GM21360 (cell line): ENCODE measurements at regions not wholly inside any gene's neighbourhood (a gene's known extent, or its start where the extent isn't known, plus 50 kb on each side); places are given as distances from the start of the nearest gene placed in this dataset.

Experiments used
- ATAC-seq: cut with Tn5 transposase; IDR thresholded peaks from one replicate; pipeline ENCODE4 v1.9.1; 2021; ENCODE audit warnings: mild to moderate bottlenecking, moderate library complexity; ENCODE audit not compliant: unreplicated experiment

- no peak for ATAC-seq
Measured at GRCh38 chr2:107197594-107198294, 311.8 kb upstream of the ST6GAL2 start.

GRCh38 chr2:107202962-107203591 lies 317.1 kb upstream of the ST6GAL2 start:
- ATAC-seq, result no peak

DNA sequence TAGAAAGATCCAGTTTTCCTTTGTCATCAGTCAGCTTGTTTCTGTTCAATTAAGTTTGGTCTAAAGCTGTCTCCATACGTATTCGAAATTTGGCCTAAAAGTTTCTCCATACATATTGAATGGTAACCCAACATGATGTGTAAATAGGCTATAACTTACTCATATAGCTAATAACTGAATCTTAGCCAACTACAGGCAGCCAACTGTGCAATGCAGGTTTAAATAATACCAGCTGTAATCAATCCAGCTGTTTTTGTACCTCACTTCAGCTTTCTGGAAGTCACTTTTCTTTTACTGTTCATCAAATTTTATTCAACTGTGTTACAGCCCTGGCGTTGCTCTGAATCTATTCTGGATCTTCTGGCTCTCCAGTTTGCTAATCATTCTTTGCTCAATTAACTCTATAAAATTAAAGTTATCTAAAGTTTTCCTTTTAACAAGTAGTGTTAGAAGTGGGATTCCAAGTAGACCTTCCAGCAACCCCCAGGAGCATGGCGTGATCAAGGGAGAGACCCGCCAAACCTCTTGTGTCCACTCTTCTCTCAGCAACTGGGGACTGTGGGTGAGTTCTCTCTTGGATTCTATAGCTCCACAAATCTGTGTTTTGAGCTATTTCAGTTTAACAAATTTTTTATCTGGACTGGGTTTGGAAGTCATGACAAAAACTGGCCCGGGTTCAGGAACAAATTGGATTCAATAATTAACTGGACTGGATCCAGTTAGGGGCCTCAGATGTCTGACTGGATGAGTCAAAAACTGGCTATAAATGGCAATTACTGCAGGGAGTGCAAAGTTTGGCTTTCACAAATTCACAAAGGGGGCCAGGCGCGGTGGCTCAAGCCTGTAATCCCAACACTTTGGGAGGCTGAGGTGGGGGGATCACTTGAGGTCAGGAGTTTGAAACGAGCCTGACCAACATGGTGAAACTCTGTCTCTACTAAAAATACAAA lies 329.7 kb upstream of the ST6GAL2 start:
- ATAC-seq, result no peak

DNA sequence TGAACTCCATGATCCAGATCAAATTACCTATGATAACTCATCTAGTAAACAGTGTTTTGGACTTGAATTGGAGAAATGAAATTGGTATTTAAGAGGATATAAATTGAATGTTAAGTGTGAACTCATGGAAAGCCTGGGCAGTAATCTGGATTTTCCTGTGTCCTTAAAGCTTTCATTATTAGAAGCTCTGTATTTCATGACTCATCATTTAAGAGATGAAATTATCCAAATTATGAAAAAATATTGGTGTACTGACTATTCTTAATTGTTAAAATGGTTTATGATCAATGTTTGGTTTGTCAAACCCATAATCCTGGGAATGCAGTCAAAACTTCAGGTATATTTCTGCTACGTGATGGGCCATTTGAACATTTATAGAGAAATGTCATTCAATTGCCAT lies 332.2 kb upstream of the ST6GAL2 start:
- no peak for ATAC-seq

GRCh38 chr2:107222466-107222865 lies 336.5 kb upstream of the ST6GAL2 start:
- no peak for ATAC-seq

DNA sequence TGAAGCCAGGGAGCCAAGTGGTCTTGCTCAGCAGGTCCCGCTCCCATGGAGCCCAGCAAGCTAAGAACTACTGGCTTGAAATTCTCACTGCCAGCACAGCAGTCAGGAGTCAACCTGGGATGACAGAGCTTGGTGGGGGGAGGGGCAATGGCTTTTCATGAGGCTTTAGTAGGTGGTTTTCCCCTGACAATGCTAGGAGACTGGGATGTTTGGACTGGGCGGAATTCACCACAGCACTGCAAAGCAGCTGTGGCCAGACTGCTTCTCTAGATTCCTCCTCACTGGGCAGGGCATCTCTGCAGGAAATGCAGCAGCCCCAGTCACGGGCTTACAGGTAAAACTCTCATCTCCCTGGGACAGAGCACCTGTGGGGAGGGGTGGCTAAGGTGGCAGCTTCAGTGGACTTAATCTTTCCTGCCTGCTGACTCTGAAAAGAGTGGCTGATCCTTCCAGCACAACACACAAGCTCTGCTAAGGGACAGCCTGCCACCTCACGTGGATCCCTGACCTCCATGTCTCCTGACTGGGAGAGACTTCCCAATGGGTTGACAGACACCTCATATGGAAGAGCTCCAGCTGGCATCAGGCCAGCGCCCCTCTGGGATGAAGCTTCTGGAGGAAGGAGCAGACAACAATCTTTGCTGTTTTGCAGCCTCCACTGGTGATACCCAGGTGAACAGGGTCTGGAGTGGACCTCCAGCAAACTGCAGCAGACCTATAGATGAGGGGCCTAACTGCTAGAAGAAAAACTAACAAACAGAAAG lies 349.7 kb upstream of the ST6GAL2 start:
- no peak for ATAC-seq

- ATAC-seq, result no peak
Measured at GRCh38 chr2:107242811-107243210, 356.8 kb upstream of the ST6GAL2 start.

- no peak for ATAC-seq
Measured at GRCh38 chr2:107248932-107249331, 363.0 kb upstream of the ST6GAL2 start.

- no peak for ATAC-seq
Measured at GRCh38 chr2:107255744-107256143, 369.8 kb upstream of the ST6GAL2 start.

DNA sequence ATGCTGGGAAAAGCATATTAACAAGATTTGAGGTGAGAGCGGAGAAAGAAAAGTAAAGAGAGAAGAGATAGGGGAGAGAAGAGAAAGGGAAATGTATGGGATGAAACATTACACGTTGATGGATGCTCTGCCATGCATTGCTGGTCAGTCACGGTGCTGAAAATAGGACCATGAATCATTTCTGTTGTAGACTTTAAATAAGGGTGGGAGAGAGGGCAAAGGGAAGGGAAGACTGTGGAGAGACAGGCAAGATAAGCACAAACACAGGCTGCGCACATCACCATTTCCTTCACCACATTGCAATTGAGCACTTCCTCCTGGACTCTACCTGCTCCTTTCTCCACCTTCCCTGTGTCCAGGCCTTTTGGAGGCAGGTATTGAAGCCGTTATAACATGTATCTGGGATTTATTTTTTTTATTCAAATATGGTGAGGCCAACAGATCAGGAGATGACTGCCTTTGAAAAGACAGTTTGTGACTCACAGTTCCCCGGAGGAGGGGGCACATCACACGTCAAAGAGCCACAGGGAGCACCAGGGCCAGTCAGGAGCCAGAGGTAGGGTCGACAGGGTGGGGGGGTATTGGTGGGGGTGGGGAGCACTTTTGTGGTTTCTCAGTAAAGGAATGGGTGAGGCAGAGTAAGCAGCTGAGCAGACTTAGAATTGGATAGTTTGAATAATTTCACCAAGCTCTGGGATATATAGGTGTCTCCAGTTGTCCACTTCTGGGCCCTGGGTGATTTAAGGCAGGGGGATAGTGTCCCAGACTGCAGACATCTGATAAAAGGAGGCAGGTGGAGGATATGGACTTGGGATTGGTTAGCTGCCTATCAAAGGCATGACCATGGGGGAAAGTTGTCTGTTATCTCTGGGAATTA lies 372.8 kb upstream of the ST6GAL2 start:
- no peak for ATAC-seq

GRCh38 chr2:107259408-107260195 lies 373.6 kb upstream of the ST6GAL2 start:
- ATAC-seq, result no peak

DNA sequence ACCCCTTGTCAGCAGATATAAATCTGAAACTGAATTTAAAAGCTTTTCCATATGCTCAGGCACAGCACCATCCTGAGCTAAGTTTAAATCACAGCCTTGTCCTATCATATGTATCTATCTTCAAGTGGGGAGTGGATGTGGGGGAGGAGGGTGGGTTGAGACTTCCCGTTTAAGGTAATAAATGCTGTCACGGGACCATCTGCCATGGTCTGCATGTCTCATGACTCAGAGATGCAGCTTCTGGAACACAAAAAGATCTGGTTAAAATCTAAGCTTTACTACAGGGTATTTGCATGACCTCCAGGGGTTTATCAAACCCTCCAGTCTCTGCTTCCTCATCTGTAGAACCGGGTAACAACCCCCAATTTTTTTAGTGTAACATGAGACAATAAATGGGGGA lies 377.7 kb upstream of the ST6GAL2 start:
- no peak for ATAC-seq

DNA sequence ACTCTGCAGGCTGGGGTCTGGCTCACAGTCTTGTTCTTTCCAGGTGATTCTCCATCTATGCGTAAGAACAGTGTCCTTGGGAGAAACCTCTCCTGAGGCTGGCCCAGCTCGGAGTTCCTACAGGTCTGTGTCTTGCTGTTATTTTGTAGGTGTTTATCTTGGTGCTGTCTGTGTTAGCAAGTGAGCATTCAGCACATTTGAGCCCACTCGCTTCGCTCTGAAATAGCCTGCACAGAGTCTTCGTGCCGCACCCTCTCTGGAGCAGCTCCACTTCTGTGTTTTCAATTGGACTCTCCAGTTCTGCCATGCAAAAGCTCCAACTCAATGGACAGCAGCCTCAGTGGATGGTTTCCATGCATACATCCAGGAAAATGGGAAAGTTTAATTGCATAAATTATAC lies 378.2 kb upstream of the ST6GAL2 start:
- ATAC-seq, result no peak

DNA sequence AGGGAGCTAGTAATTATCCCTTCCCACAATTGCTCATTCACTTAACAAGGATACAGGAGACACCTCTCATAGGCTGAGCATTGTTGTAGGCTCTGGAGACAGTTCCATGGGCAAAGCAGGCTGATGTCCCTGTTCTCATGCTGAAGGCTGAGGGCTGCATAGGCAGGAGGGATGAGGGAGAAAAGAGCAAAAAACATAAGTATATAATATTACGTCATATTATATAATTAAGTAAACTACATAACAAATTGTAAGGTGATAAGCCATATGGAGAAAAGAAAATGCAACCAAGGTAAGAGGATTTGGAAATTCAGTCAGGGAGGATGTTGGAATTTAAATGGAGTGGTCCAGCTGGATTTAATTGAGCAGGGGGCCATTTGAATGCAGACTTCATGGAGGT lies 380.6 kb upstream of the ST6GAL2 start:
- ATAC-seq, result no peak

DNA sequence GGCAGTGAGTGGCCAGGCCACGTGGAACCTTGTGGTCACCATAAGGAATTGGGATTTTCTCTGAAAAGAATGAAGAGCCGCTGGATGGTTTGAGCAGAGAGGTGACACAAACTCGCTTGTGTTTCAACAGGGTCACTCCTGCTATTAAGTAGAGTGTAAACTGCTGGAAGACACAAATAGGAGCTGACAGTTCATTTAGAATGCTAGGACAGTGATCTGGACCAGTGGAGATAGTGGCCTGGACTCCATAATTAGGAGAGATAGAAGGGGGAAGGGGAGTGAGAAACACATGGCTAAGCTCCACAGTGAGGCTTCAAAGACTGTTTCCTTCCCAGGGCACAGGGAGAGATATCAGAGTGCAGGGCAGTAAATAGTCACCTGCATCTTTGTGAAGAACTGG lies 381.1 kb upstream of the ST6GAL2 start:
- no peak for ATAC-seq

- ATAC-seq, result no peak
Measured at GRCh38 chr2:107276034-107276433, 390.1 kb upstream of the ST6GAL2 start.

GRCh38 chr2:107278672-107279071 lies 392.7 kb upstream of the ST6GAL2 start:
- no peak for ATAC-seq

- ATAC-seq, result no peak
Measured at GRCh38 chr2:107281637-107282036, 395.7 kb upstream of the ST6GAL2 start.

GRCh38 chr2:107282135-107282534 lies 396.2 kb upstream of the ST6GAL2 start:
- ATAC-seq, result no peak
